ENCODE measurements at regions not wholly inside any gene's neighbourhood (a gene's known extent, or its start where the extent isn't known, plus 50 kb on each side); places are given as distances from the start of the nearest gene placed in this dataset.

GRCh38 chr12:128052777-128053176, 214.2 kb upstream of the TMEM132C start:
- TF ChIP-seq, protein P1, sequence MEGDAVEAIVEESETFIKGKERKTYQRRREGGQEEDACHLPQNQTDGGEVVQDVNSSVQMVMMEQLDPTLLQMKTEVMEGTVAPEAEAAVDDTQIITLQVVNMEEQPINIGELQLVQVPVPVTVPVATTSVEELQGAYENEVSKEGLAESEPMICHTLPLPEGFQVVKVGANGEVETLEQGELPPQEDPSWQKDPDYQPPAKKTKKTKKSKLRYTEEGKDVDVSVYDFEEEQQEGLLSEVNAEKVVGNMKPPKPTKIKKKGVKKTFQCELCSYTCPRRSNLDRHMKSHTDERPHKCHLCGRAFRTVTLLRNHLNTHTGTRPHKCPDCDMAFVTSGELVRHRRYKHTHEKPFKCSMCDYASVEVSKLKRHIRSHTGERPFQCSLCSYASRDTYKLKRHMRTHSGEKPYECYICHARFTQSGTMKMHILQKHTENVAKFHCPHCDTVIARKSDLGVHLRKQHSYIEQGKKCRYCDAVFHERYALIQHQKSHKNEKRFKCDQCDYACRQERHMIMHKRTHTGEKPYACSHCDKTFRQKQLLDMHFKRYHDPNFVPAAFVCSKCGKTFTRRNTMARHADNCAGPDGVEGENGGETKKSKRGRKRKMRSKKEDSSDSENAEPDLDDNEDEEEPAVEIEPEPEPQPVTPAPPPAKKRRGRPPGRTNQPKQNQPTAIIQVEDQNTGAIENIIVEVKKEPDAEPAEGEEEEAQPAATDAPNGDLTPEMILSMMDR (conservative IDR thresholded peaks at IDR 0.05): no peak
- TF ChIP-seq ZFX (IDR thresholded peaks at IDR 0.05): no peak
